ENCODE measurements at regions not wholly inside any gene's neighbourhood (a gene's known extent, or its start where the extent isn't known, plus 50 kb on each side); places are given as distances from the start of the nearest gene placed in this dataset.

- no peak for TF ChIP-seq TAF1 (IDR thresholded peaks at IDR 0.05; ENCODE audit: borderline replicate concordance, insufficient read depth, low read length)
- TF ChIP-seq POLR2AphosphoS5 (IDR thresholded peaks at IDR 0.05; ENCODE audit: low read depth, low read length) = no peak
- TF ChIP-seq REST (IDR thresholded peaks at IDR 0.05; ENCODE audit: insufficient read depth in 1 of 2, low read depth in 2 of 2, low read length in 2 of 2) = no peak
- TF ChIP-seq SIN3A (IDR thresholded peaks at IDR 0.05; ENCODE audit: borderline replicate concordance, insufficient read depth, low read length) = no peak
Measured at GRCh38 chr4:100069207-100069606, 119.1 kb upstream of the H2AZ1 start.

All from PFSK-1 (cell line).